ENCODE measurements at regions not wholly inside any gene's neighbourhood (a gene's known extent, or its start where the extent isn't known, plus 50 kb on each side); places are given as distances from the start of the nearest gene placed in this dataset.

DNA sequence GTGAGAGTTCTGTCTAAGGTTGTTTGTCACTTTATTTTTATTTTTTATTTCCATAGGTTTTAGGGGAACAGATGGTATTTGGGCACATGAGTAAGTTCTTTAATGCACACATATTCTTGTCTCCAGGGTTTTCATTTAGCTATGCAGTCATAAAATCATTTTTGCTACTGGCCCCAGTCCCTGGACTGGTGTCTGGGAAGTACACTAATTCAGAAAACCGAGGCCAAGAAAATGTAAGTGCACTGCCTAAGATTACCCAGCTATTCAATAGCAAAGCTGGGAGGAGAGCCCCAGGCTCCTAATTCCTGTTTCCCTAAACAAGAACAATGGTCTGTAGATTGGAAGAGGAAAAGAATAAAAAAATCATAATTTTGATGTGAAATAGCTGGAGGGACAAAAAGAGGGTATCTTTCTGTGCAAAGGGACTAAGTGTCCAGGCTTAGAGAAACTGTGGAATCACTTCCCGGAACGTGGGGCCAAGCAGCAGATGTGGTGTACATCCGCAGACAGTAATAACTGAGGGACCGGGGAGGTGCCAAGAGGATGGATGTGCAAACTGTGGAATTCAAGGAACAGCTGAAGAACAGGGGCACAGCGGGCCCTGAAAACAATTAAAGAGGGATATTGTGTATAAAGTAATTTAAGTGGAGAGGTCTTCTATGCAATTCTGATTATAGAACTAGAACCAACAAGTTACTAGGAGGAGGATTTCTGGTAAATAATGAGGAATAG is 236.3 kb downstream of the ACKR3 start:
- no peak for DNase-seq

DNA sequence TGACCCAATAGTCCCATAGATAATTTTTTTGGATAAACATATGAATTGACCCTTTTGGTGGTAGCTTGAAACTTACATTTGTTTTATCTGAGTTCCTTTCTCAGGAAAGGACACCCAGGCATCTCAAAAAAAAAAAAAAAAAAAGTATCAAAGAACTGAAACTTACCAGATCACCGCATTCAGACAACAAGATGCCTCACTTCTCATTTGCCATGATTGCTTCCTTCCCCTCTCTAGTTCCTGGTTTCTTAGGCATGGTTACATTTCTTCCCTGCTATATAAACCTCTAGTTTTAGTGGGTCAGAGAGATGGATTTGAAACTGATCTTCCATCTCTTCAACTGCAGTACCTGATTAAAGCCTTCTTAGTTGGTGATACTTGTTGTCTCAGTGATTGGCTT is 240.1 kb downstream of the ACKR3 start:
- DNase-seq, result no peak

DNA sequence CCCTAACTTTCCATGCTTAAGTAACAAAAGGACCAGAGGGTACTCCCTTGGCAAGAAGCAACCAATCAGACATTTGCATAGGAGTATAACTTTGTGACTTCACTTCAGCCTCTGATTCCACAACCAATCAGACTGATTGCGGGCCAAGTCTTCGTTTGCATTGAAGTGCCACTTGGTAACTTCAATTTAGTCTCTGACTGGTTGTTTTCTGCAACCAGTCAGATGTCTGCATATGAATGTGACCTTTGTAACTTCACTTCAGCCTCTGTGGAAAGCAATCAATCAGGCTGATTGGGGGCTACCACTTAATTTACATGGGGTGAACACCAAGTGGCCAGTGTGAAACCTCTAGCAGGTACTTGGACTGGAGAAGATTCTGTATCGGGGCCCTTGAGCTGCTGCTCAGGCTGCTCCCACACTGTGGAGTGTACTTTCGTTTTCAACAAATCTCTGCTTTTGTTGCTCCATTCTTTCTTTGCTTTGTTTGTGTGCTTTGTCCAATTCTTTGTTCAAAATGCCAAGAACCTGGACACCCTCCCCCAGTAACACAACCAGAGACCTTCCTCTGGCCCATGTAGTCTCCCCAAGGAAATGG is 241.5 kb downstream of the ACKR3 start:
- no peak for DNase-seq

- DNase-seq, result no peak
Observed at GRCh38 chr2:236813766-236814165, 244.1 kb downstream of the ACKR3 start.

DNA sequence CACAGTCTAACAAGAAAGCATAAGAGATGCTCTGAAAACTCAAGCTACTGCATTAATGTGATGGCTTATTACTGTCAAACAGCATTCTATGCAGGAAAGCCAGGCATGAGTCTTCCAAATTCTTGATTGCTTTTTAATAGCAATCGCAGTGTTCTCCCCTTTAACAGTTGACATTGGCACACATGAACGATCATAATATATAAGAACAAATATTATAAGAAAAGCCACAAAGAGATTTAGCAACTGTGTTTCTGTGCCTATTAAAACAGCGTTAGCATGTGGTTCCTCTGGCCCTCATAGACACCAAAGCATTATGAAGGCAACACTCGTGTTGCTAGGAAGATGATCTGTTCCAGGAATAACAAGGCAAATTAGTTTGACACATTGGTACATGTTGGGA is 245.0 kb downstream of the ACKR3 start:
- DNase-seq, result no peak

GRCh38 chr2:236815746-236816145 is 246.1 kb downstream of the ACKR3 start:
- DNase-seq, result no peak

DNA sequence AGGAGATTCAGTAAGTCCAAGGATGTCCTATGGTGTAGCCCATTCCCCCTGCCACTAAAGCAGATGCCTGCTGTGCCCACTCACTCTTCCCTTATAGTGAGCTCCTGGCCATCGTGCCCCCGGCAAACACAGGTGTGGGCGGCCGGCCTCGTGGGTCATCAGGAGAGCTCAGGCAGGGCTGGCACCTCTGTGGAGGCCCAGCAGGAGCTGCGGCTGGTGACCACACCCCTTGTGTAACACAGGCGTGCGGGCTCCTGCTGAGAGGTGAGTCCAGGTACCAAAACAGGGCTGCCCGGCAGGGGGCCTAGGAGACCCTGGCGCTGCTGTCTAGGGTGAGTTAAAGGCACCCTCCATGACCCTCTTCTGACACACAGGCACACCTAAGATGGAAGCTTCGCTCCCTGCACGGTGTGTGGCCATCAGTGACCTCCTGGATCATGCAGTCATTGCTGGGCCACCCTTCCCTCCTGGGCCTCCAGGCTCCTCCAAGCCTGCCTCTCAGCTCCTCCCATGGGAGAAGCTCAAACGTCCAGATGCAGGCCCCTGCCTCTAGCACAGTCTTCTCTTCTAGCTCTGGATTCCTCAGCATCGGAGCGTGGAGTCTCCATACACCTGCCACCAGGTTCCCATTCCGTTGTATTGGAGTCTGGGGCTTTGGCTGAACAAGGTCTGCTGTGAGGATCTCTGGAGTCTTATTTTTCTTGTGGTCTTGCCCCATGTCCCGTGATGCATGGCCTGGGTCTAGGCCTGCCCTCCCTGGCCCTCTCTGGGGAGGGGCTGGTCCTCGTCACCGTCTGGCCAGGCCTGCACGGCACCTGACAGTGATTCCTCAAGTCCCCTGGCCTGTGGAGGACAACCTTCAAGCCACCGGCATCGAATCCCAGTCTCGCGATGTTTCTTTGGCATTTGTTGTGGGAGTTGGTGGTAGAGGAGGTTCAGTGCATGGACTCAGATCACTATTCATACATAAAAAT is 246.9 kb downstream of the ACKR3 start:
- DNase-seq, result no peak

DNA sequence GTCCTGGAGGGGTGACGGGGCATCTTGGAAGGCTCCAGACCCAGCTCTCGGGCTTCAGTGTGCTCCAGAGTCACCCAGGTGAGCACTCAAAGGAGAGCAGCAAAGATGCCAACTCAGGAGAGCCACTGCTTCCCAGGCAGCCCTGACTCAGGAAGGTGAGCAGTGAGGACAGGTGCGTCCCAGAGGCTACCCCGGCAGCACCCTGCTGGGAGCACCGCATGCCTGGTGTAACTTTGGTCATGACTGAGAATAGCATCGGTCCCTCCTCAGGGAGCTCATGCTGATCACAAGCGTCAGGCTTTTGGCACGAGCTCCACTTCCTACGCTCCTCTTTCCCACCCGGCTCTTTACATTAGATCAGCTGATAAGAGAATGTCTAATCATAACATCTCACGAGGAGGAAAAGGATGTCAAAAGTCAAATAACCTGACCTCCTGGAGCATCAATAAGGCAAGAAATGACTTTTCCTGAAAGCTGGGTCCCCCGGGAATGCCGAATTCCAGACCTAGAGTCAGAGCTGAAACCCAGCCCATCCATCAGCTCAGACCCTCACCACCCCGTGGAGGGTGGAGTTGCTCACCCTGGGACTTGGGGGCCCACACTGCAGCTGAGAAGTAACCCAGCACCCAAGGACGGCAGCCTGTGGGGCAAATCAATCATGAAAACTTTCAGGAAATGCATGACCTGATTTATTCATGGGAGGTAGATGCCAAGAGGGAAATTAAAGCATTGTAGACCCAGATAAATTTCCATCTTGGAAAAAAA is 248.8 kb downstream of the ACKR3 start:
- DNase-seq, result no peak

- no peak for DNase-seq
Observed at GRCh38 chr2:236819275-236820002, 249.8 kb downstream of the ACKR3 start.

DNA sequence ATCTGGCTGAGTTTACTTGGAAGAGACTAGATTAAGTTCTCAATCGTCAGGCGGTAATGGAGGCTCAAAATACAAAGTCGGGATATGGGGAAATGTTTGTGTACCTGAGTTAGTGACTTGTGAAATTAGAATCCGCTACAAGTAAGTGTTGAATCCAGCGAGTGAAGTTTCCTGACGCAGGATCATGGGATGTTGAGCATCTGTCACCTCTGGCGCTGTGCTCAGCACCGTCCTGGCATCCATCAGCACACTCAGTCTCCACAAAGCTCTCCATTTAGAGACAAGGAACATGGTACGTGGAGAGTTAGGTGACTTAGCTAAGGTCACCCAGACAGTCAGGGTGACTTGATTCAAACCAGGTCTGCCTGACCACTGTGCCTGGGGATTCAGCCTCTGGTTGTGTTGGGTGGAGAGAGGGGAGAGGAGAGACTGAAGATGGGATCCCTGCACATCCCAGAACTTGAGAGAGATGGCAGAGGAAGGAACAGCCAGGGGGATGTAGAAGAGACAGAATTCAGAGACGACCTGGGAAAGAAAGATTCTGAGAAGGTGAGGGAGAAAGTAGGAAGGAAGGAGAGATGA is 251.2 kb downstream of the ACKR3 start:
- DNase-seq, result no peak

GRCh38 chr2:236823041-236823629 is 253.5 kb downstream of the ACKR3 start:
- no peak for DNase-seq

DNA sequence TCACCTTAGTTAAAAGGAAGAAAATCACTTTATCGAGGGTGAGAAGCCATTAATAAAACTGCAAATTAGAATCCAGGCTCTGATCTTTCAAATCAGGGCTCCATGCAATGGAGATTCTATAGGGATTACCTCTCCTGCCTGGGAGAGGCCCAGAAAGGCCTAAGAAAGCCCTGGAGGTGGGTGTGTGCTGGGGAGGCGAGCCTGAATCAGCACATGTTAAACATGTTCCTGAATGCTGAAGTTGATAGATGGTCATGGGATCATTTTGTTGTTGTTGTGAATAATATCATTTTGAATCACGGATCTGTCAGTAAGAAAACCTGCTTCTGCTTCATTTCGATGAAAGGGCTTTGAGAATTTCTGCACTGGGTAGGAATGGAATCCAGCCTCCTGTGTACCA is 254.3 kb downstream of the ACKR3 start:
- DNase-seq, result no peak

- no peak for DNase-seq
Observed at GRCh38 chr2:236824836-236825235, 255.2 kb downstream of the ACKR3 start.

DNA sequence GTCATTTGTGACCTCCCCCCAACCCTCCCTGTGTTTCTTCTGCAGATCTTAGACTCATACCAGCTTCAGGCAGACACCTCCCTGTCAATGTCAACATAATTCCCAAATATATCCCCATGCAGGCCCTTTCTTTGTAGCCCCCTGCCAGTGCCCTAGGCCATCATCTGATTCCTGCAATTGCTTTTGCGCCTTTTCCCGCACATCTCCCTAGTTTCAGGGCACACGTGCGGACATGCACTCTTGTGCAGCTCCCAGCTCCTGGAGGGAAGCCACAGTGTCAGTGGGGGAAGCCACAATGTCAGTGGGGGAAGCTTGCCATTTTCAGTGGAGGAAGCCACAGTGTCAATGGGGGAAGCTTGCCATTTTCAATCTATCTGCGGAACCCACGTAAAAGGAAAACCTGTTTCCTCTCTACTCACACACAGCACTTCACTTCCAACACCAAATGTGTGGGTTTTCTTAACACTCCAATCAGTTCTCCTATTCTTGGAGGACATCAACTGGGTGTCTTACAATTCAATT is 256.4 kb downstream of the ACKR3 start:
- no peak for DNase-seq

GRCh38 chr2:236826606-236827156 is 257.1 kb downstream of the ACKR3 start:
- DNase-seq, result no peak

- DNase-seq, result no peak
Observed at GRCh38 chr2:236827997-236828396, 257.7 kb upstream of the COPS8 start.

DNA sequence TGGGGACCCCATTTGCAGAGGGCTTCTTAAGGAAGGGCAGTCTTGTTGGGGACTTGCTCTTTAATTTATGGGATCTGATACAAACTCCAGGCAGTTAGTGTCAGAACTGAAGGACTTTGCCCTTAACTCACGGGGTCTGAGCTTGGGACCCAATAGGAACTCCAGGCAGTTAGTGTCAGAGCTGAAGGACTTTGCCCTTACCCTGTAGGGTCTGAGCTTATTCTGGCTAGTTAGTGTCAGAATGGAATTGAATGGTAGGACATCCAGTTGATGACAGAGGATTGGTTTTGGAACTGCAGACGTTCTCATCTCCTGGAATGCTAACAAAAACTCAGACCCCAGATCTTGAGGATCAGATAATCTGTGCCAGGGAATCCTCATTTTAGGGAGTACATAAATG is 256.9 kb upstream of the COPS8 start:
- DNase-seq, result no peak

DNA sequence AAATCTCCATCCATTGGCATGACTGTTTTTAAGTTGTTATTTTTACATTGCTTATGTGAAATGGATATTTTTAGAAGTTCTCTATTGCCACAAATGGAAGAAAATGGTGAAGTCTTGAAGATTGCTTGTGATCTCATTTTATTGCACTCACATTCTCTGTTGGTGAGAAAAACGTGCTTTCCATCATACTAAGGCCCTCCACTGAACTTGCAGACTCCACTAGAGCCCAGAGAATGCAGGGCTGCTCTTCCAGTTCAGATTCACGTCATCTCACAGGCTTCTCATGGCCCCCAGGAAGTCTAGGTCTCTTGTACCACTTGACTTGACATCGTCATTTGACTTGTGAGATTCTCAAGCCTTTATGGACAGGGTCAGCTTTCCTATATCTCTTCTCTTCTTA is 254.8 kb upstream of the COPS8 start:
- DNase-seq, result no peak

DNA sequence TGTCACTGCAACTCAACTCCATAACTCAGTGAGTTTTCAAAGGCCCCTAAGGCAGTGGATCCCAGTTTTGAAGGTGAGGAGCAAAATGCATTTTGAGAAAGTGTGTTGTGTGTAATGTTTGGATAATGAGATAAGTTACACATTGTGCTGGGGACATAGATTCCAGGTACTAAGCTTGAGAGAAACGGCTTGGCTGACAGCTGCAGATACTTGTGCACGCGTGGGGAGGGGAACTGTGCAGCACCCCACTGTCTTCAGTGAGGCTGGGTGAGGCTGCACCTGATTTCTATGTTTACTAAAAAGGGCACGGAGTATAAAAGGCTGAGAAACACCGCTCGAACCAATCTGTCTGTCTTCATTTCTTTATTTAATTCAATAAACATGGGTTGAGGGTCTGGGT is 254.0 kb upstream of the COPS8 start:
- no peak for DNase-seq

DNA sequence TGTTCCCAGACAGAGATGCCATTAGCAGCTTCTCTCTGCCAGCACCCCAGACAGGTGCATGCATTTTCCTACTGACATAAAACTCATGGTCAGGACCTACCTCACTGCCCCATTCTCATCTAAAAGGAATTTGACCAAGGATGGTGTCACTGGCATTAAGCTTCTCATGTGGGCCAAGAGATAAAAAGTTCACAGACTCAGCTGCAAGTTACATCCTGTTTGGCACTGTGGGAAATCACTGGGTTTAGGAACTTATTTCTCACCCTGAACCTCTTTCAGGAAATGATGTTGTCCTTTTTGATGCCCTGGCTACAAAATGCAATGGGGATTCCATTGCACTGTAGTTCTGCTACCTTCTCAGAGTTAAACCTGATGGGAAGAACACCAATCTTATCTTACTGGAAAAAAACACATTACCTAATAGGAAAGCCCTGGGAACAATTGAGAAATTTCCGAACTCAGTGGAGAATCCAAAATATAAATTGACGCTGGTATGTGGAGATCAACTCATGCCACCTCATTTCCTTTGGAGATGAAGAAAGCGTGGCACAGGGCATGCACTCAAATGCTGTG is 252.1 kb upstream of the COPS8 start:
- no peak for DNase-seq

DNA sequence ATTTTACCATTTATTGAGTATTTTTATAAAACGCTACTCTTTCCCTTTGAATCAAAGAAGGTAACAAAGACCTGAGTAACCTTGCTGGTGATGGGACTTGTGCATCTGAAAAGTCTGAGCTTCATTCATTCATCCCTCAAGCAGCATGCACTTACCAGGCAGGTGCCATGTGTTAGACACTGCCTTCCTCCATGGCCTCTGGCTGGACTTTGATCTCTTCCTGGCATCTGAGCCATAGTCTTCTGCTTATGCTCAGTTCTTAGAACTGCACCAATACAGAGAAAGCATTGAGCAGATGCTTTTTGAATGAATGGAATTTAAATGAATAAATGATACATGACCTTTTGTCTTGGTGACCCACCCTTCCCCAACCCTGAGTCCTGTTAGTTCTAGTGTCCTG is 251.4 kb upstream of the COPS8 start:
- no peak for DNase-seq

Measured in AML-193 (cell line).